ENCODE measurements at regions not wholly inside any gene's neighbourhood (a gene's known extent, or its start where the extent isn't known, plus 50 kb on each side); places are given as distances from the start of the nearest gene placed in this dataset.

DNA sequence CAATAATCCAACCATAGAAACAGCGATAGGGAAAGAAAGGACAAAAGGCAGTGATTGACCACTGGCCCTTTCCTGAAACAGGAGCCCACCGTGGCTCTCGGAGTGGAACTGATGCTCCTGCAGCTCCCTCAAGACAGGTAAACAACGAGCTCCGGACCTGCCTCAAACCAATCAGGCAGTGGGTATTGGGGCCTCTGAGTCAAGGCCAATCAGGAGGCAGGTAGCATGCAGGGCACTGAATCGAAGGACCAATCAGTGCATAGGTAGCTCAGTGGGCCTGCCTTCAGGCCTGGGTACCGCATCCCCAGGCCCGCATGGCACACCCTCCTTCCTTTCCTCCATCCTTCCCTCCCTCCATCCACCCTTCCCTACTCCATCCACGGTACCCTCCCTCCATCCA lies 425.1 kb upstream of the MGMT start:
- peaks cover 15% of the 10 kb centered on the region for H3K27me3 Mint-ChIP-seq

DNA sequence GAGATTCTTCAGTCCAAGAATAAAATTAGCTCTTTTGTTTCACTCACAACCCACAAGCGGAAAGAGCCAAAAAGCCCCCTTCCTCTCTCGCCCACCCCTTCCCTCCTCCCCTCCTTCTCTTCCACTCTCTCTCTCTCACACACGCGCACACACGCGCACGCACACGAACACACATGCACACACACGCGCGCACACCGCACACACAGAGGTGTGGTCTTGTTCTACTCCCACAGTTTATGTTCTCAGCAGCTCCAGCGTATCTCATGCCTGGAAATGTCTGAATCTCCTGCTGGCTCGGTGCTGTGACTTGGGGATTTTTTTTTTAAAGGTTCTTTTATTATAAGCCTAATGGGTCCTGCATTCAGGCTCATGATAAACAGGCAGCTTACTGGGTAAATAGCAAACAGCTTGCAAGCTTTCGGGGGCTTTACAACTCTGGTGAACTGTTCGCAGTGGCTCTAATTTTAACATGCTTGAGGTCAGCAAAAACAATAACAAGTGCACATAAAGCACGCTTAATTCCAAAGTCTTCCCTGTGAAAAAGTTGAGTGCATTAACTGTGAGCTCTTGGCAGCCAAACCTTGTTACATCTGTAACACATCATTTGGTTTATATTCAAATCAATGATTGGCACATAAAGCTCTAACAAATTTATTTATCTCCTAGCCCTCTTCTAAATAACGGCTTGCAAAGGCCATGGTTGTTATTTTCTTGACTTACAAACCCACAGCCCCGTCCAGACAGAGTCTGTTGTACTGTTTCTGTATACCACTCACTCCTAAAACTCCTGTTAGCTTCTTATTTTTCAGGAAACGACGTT lies 424.1 kb upstream of the MGMT start:
- H3K27ac Mint-ChIP-seq, result peak overlapping the region; percentile 71
- peak overlapping the region; percentile 46 for H3K4me3 Mint-ChIP-seq
- peaks cover 15% of the 10 kb centered on the region for H3K4me1 Mint-ChIP-seq (ENCODE audit: low read depth)
- no peaks in the 10 kb centered on the region for H3K9me3 Mint-ChIP-seq
- no peaks in the 10 kb centered on the region for H3K36me3 Mint-ChIP-seq (ENCODE audit: low read depth)
- H3K27me3 Mint-ChIP-seq, result peaks cover 15% of the 10 kb centered on the region

More for the DNA sequence above, 425.1 kb upstream of the MGMT start:
- Mint-ChIP-seq H3K4me1 (ENCODE audit: low read depth) (peaks cover 15% of the 10 kb centered on the region), H3K9me3 (no peaks in the 10 kb centered on the region), H3K27ac (no peak overlapping the region), H3K36me3 (ENCODE audit: low read depth) (no peaks in the 10 kb centered on the region), H3K4me3 (no peak overlapping the region)

DNA sequence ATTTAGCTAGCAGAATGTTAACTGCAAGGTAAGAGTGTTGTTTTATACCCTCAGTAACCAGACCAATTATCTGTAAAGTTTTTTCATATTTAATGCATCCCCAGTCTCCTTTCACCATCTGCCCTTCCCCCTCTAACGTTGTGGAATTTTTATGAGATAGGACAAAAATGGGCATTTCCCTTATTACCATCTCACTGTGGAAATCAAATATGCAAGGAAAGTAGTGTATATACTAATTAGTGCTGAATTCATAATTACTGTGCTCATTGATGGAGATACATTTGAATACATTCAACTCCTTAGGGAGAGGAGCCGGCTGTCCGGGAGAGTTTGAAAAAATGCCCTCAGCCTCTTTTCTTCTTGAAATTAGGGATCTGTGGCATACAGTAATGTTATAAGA lies 423.4 kb upstream of the MGMT start:
- H3K4me1 Mint-ChIP-seq (ENCODE audit: low read depth), result peaks cover 12% of the 10 kb centered on the region
- no peak overlapping the region for H3K4me3 Mint-ChIP-seq
- H3K36me3 Mint-ChIP-seq (ENCODE audit: low read depth), result no peaks in the 10 kb centered on the region
- no peak overlapping the region for H3K27ac Mint-ChIP-seq
- H3K27me3 Mint-ChIP-seq, result peaks cover 15% of the 10 kb centered on the region
- no peaks in the 10 kb centered on the region for H3K9me3 Mint-ChIP-seq

- peaks cover 12% of the 10 kb centered on the region for H3K4me1 Mint-ChIP-seq (ENCODE audit: low read depth)
- H3K27ac Mint-ChIP-seq, result no peak overlapping the region
- no peaks in the 10 kb centered on the region for H3K36me3 Mint-ChIP-seq (ENCODE audit: low read depth)
- H3K27me3 Mint-ChIP-seq, result peaks cover 15% of the 10 kb centered on the region
- H3K9me3 Mint-ChIP-seq, result no peaks in the 10 kb centered on the region
- H3K4me3 Mint-ChIP-seq, result no peak overlapping the region
Measured at GRCh38 chr10:129045599-129045998, 421.4 kb upstream of the MGMT start.

DNA sequence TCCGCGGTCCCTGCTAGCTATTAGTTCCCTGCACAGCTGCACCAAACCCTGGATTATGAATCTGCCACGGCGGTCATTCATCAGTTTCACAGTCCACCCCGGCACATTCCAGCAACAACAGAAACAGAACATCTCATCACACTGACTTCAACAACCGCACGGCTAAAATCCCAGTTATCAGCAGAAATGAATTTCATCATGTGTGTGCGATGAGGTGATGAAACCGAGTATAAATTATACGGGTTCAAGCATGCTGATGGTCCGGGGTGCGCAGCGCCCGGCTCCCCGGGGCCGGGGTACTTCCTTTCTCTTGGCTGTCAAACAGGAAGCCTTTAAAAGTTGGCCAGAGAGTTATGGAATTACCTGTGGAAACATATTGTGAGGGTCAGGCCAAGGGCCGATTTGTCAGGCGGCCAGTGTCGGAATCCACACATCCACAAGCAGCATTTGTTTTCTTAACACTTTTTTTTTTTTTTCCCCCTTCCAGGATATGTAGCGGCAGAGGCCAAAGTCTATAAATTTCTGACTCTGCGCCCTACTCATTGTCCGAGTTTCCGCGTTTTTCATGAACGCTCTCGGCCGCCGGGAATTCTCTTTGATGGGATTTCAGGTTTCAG lies 420.9 kb upstream of the MGMT start:
- H3K4me3 Mint-ChIP-seq, result no peak overlapping the region
- H3K27me3 Mint-ChIP-seq, result peaks cover 15% of the 10 kb centered on the region
- H3K4me1 Mint-ChIP-seq (ENCODE audit: low read depth), result peaks cover 12% of the 10 kb centered on the region
- no peaks in the 10 kb centered on the region for H3K36me3 Mint-ChIP-seq (ENCODE audit: low read depth)
- no peaks in the 10 kb centered on the region for H3K9me3 Mint-ChIP-seq
- H3K27ac Mint-ChIP-seq, result no peak overlapping the region

DNA sequence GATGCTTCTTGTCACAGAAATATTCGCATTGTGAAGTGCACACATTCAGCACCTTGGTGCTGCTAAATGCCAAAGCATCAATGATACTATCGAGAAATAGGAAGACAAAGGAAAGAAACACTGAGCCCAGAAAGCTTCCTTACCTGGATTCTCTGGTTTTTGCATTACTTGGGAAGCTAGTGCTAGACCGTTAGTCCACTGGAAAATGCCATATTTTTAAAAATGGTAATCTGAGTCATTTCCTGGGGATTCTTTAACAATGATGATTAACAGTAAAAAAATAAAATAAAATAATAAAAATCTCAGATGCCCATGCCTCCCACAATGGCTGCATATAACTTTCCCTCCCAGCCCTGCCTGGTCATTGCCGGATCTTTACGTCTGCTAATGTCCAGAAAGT lies 420.1 kb upstream of the MGMT start:
- no peak overlapping the region for H3K27ac Mint-ChIP-seq
- H3K27me3 Mint-ChIP-seq, result peaks cover 15% of the 10 kb centered on the region
- no peaks in the 10 kb centered on the region for H3K36me3 Mint-ChIP-seq (ENCODE audit: low read depth)
- H3K9me3 Mint-ChIP-seq, result no peaks in the 10 kb centered on the region
- peaks cover 12% of the 10 kb centered on the region for H3K4me1 Mint-ChIP-seq (ENCODE audit: low read depth)
- no peak overlapping the region for H3K4me3 Mint-ChIP-seq

GRCh38 chr10:129047600-129047999 lies 419.4 kb upstream of the MGMT start:
- no peak overlapping the region for H3K4me3 Mint-ChIP-seq
- H3K27me3 Mint-ChIP-seq, result peaks cover 14% of the 10 kb centered on the region
- peaks cover 7% of the 10 kb centered on the region for H3K4me1 Mint-ChIP-seq (ENCODE audit: low read depth)
- H3K27ac Mint-ChIP-seq, result no peak overlapping the region
- H3K9me3 Mint-ChIP-seq, result no peaks in the 10 kb centered on the region
- H3K36me3 Mint-ChIP-seq (ENCODE audit: low read depth), result no peaks in the 10 kb centered on the region

DNA sequence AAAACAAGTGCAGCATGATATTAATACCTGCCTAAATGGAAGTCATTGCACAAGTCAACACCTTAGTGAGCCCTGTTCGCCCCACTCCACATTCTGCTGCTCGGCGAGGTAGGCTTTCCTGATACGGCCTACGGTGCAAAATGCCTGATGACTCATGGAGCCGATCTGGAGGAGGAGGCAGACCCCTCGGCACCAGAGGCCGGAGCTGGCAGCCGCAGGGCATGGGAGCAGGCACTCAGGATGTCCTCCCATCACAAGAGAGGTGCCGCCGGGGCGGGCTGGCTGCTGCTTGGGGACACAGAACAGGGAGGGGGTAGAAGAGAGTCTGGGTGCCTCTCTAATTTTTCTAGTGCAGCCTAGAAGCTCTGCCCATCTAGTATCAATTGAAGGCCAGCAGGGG lies 418.5 kb upstream of the MGMT start:
- Mint-ChIP-seq H3K4me1 (ENCODE audit: low read depth) (no peaks in the 10 kb centered on the region), H3K4me3 (no peak overlapping the region), H3K27ac (no peak overlapping the region), H3K9me3 (no peaks in the 10 kb centered on the region), H3K27me3 (peaks cover 6% of the 10 kb centered on the region), H3K36me3 (ENCODE audit: low read depth) (no peaks in the 10 kb centered on the region)

GRCh38 chr10:129049501-129049900 lies 417.5 kb upstream of the MGMT start:
- Mint-ChIP-seq H3K9me3 (no peaks in the 10 kb centered on the region), H3K27me3 (no peaks in the 10 kb centered on the region), H3K27ac (no peak overlapping the region), H3K4me1 (ENCODE audit: low read depth) (no peaks in the 10 kb centered on the region), H3K36me3 (ENCODE audit: low read depth) (no peaks in the 10 kb centered on the region), H3K4me3 (no peak overlapping the region)

- peaks cover 28% of the 10 kb centered on the region for H3K4me1 Mint-ChIP-seq (ENCODE audit: low read depth)
- peaks cover 4% of the 10 kb centered on the region for H3K27me3 Mint-ChIP-seq
- H3K4me3 Mint-ChIP-seq, result no peak overlapping the region
- no peaks in the 10 kb centered on the region for H3K36me3 Mint-ChIP-seq (ENCODE audit: low read depth)
- H3K9me3 Mint-ChIP-seq, result no peaks in the 10 kb centered on the region
- H3K27ac Mint-ChIP-seq, result no peak overlapping the region
Measured at GRCh38 chr10:129055225-129055624, 411.8 kb upstream of the MGMT start.

DNA sequence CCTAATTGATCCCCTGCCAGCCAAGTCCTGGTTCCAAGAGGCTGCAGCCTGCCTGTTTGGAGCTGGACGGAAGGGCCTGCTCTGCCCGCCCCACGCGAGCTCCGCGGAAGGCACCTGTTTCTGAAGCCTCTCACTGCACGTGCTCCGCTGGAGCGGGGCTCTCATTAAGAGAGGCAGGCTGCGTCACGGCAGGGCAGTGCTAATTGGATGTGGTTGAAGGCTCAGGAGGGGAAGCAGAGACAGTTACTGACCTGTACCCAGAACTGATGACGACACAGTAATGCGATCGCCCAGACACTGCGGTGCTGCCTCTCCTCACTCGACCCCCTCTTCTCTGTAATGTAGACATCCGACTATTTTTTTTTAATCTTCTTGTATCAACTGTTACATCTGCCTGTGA lies 411.1 kb upstream of the MGMT start:
- H3K9me3 Mint-ChIP-seq, result no peaks in the 10 kb centered on the region
- H3K4me1 Mint-ChIP-seq (ENCODE audit: low read depth), result peaks cover 28% of the 10 kb centered on the region
- H3K27ac Mint-ChIP-seq, result no peak overlapping the region
- no peak overlapping the region for H3K4me3 Mint-ChIP-seq
- H3K36me3 Mint-ChIP-seq (ENCODE audit: low read depth), result no peaks in the 10 kb centered on the region
- H3K27me3 Mint-ChIP-seq, result peaks cover 8% of the 10 kb centered on the region

DNA sequence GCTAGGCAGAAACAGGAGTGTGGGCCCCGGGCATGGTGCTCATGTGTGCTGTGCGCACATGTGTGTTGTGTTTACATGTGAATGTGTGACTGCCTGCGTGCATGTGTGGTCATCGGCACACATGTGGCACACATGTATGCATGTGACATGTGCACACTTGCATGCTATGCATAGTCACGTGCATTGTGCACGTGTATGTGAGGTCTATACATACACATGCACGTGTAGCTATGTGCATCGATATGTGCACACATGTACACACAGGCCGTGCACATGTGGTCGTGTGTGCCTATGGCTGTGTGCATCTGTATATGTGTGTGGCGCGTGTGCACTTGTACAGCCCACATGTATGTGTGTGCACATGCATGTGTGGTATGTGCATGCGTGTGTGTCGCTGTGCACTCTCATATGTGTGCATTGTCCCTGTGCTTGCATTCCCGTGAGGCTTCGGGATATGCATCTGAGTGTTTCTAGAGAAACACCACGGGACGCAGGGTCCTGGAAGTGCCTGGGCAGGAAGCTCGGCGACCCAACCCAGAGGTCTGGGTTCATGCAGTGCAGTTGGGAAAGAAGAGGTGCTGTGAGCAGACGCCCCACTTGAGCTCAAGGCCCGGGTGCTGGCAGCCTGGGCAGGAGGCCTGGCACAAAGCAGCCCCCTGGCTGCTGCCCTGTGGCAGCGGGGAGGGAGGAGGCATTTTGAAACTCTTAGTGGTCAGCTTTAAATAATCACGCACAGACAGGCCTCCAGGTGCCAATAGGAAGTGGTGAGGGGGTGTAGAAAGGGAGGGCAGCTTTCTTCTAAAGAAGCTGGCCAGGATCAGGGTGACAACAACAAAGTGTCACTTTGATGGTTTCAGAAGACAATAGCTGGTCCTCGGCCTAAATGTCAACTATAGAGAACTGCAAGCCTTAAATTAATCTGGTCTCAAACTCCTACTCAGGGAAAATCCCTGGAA lies 410.0 kb upstream of the MGMT start:
- H3K4me1 Mint-ChIP-seq (ENCODE audit: low read depth), result peaks cover 28% of the 10 kb centered on the region
- no peak overlapping the region for H3K27ac Mint-ChIP-seq
- H3K9me3 Mint-ChIP-seq, result no peaks in the 10 kb centered on the region

DNA sequence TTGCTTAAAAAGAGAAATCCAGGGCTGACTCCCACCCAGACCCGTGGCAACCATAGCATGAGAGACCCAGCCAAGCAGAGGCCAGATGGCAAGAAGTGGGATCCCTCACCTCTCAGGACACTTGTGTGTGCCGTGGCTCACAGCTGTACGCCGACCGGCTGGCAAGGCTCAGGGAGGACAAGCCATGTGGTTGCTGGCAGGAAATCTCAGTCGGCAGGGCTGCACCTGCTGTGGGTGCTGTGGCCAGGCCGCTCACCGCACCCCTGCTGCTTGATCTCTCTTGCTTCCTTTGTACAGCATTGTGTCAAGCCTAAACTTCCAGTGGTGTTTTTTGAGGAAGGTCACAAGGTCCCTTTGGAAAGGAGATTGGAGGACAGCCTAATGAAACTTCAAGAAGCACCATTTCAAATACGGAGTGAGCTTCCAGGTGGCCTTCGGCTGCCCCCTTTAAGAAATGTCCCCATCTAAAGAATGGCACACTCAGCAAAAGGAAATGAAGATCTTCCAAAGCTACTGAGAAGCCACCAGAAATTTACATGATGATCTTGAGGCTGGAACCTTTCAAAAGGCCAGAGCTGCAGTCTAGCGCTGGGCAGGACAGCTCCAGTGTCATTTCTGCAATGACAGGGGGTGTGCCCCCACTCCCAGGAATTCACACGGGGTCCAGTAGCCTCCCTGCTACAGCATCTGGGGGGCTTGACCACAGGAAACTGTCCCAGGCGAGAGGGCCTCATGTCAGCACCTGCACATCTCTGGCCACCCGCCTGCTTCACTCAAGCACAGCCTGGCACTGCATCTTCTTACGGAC lies 409.0 kb upstream of the MGMT start:
- Mint-ChIP-seq H3K27me3 (peaks cover 8% of the 10 kb centered on the region), H3K4me3 (no peak overlapping the region), H3K27ac (no peak overlapping the region), H3K36me3 (ENCODE audit: low read depth) (no peaks in the 10 kb centered on the region), H3K4me1 (ENCODE audit: low read depth) (peaks cover 28% of the 10 kb centered on the region), H3K9me3 (no peaks in the 10 kb centered on the region)

More for the DNA sequence above, 410.0 kb upstream of the MGMT start:
- no peak overlapping the region for H3K4me3 Mint-ChIP-seq
- peaks cover 8% of the 10 kb centered on the region for H3K27me3 Mint-ChIP-seq
- H3K36me3 Mint-ChIP-seq (ENCODE audit: low read depth), result no peaks in the 10 kb centered on the region

GRCh38 chr10:129058664-129059155 lies 408.3 kb upstream of the MGMT start:
- Mint-ChIP-seq H3K4me3 (no peak overlapping the region), H3K27ac (no peak overlapping the region), H3K36me3 (ENCODE audit: low read depth) (no peaks in the 10 kb centered on the region), H3K4me1 (ENCODE audit: low read depth) (peaks cover 28% of the 10 kb centered on the region), H3K27me3 (peaks cover 8% of the 10 kb centered on the region), H3K9me3 (no peaks in the 10 kb centered on the region)

Data from stimulated activated naive CD8-positive, alpha-beta T cell treated with anti-CD3 and anti-CD28 coated beads, Interleukin-15, Interleukin-2, amounts not matched to agents 100 ng/mL and 50 ng/mL, for 24 hours (primary cell).